ENCODE measurements at regions not wholly inside any gene's neighbourhood (a gene's known extent, or its start where the extent isn't known, plus 50 kb on each side); places are given as distances from the start of the nearest gene placed in this dataset.
"Not testable (repeated sequence)": the region's sequence is repeated elsewhere in the genome, so short reads cannot be mapped to it uniquely, and the experiment has no call there.

- DNase-seq, result peak in 1 of 10 donors; percentile 80
- intact Hi-C loops (cut with DNase I), result loop anchor here (5.0 kb wide), 1 partner anchor 212 kb away; no protein-coding TSS in a partner anchor
Observed at GRCh38 chr12:131438881-131439280, 272.0 kb upstream of the SFSWAP start.

DNA sequence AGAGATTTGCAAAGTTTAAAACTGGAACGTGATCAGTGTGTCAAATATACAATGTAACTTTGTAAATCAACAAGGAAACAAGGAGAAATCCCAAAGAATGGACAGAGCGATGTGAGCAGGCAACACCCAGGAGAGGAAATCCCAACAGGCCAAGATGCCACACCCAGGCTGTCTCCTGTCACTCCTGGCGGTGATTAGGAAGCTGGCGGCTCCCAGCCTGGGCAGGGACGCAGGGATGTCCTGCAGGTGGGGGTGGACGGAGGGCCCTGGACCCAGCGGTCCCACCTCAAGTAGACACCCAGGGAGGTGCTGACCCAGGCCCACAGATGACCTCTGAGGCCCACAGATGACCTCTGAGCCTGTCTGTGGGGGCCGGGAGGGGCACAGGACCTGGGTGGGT is 271.1 kb upstream of the SFSWAP start:
- intact Hi-C loops (cut with DNase I), result loop anchor here (5.0 kb wide), 1 partner anchor 212 kb away; no protein-coding TSS in a partner anchor
- DNase-seq, result not testable (repeated sequence)

- DNase-seq; intact Hi-C loops (cut with DNase I): not testable (repeated sequence)
Observed at GRCh38 chr12:131440209-131441059, 270.5 kb upstream of the SFSWAP start.

DNA sequence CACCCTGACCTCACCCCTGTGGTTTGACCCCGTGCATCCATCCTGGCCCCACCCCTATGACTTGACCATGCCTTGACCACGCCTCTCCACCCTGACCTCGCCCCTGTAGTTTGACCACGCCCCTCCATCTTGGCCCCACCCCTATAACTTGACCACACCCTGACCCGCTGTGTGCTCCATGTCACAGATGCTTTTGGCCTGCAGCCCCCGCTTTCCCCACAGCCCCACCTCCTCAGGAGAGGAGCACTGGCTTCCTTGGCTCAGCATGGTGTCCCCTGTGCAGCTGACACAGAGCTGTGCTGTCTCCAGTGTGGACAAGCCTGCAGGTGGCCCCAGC is 269.9 kb upstream of the SFSWAP start:
- intact Hi-C loops (cut with DNase I), result no loop called here
- DNase-seq, result peak in 1 of 10 donors; percentile 59

- DNase-seq, result peak in 1 of 10 donors; percentile 59
- intact Hi-C loops (cut with DNase I), result no loop called here
Observed at GRCh38 chr12:131441638-131442336, 269.1 kb upstream of the SFSWAP start.

DNA sequence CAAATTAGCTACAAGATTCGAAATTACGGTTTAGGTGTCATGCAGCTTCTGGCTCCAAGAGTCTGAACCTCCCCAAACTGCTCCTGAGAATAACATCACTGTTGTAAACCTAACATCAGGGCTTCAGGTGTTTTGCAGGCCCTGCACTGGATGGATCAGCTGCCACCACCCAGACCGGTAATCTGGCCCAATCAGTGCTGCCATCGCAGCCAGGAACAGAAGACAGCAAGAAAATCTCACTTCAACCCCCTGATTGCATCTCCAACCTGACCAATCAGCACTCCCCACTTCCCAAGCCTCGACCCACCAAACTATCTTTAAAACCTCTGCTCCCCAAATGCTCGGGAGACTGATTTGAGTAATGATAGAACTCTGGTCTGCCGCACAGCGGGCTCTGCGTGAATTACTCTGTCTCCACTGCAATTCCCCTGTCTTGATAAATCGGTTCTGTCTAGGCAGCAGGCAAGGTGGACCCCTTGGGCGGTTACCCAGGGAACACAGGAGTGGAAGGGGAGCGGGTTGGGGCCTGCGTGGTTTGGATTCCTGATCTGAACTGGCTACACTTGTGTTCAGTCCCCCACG is 268.5 kb upstream of the SFSWAP start:
- intact Hi-C loops (cut with DNase I), result no loop called here
- peak in 3 of 10 donors; percentile 16 to 61 (median 37) for DNase-seq

GRCh38 chr12:131443019-131444000 is 267.6 kb upstream of the SFSWAP start:
- intact Hi-C loops (cut with DNase I), result no loop called here
- peak in 2 of 10 donors; percentile 46 to 81 for DNase-seq

GRCh38 chr12:131444220-131445164 is 266.4 kb upstream of the SFSWAP start:
- intact Hi-C loops (cut with DNase I), result no loop called here
- DNase-seq, result peak in 1 of 10 donors; percentile 68

GRCh38 chr12:131445184-131445774 is 265.6 kb upstream of the SFSWAP start:
- intact Hi-C loops (cut with DNase I), result no loop called here
- no peak for DNase-seq

- no peak for DNase-seq
- intact Hi-C loops (cut with DNase I), result no loop called here
Observed at GRCh38 chr12:131445795-131446194, 265.1 kb upstream of the SFSWAP start.

DNA sequence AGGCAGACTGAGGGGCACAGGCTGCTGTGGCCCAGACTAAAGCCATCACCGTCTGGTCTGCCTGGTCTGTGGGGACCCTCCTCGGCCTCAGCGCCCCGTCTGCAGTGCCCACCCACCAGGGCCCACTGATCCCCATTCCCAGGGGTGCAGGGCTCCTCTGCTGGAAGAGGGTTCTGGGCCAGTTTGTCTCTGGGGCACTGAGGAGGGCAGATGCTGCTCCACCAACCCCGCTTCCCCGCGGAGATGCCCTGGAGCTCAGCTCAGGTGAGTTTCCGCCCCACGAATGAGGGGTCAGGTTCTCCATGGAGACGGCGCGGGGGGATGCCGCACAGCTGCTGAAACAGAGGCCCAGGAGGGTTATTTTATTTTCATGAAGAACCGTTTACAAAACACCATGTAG is 263.3 kb upstream of the SFSWAP start:
- intact Hi-C loops (cut with DNase I), result not testable (repeated sequence)

DNA sequence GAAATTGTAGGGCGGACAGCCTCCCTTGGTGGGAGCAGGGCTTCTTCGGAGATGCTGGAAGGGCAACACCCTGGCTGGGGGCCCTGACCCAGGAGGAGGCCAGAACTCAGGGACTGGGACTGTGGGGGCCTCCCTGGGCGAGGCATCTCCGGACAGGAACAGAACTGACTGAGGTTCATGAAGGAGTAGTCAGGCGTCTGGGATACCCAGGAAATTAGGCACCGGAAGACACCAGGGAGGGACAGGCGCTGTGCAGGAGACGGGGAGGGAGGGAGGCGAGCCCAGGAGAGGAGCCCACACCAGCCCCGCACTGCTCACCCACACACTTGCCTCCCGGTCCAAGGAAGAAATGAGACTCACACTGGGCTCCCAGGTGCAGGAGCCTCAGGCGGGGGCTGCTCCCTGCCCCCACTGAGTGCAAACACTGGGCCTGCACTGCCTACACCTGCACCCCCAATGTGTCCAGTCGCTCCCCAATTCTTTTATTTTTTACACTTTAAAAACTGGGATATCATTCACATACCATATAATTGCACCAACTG is 262.6 kb upstream of the SFSWAP start:
- no peak for DNase-seq
- intact Hi-C loops (cut with DNase I), result no loop called here

More for the DNA sequence above, 263.3 kb upstream of the SFSWAP start:
- DNase-seq, result not testable (repeated sequence)

- DNase-seq, result no peak
- intact Hi-C loops (cut with DNase I), result no loop called here
Observed at GRCh38 chr12:131449027-131449426, 261.9 kb upstream of the SFSWAP start.

GRCh38 chr12:131452444-131452860 is 258.4 kb upstream of the SFSWAP start:
- peak in 1 of 10 donors; percentile 44 for DNase-seq

GRCh38 chr12:131454418-131455217 is 256.3 kb upstream of the SFSWAP start:
- DNase-seq, result peak in 3 of 10 donors; percentile 38 to 91 (median 82)
- intact Hi-C loops (cut with DNase I), result no loop called here

More at GRCh38 chr12:131452444-131452860, 258.4 kb upstream of the SFSWAP start:
- intact Hi-C loops (cut with DNase I), result no loop called here

- intact Hi-C loops (cut with DNase I), result no loop called here
- DNase-seq, result no peak
Observed at GRCh38 chr12:131455218-131455506, 255.7 kb upstream of the SFSWAP start.

DNA sequence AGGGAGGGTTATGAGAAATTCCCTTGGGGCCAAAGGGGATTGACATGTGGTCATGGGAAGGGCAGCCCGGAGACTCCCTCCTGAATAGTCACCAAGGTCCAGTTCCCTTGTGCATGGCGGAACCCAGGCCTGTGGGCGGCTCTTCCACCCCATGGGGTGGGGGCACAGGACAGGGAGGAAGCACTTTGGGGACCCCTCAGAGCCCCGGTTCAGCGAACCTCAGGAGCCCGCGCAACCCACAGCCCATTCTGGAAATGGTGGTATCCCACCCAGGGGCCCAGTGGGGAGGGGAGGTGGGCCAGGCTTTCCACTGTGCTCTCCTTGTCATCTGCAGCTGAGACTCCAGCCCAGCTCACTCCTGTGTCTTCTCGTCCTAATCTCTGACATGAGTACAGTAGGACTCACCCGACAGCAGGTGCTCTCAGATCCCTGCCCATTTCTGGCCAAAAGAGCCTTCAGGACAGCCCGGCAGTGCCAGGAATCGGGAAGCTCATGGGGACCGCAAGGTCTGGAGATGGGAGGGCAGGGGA is 255.2 kb upstream of the SFSWAP start:
- intact Hi-C loops (cut with DNase I), result no loop called here
- DNase-seq, result no peak
